Osteoblast (primary cell): ENCODE measurements at regions not wholly inside any gene's neighbourhood (a gene's known extent, or its start where the extent isn't known, plus 50 kb on each side); places are given as distances from the start of the nearest gene placed in this dataset.

Source experiments
- DNase-seq: peaks from one replicate; pipeline ENCODE4 v3.0.0; 2011; ENCODE audit warnings: low spot score, mixed read lengths; ENCODE audit not compliant: insufficient read length; ENCODE audit errors: missing footprints
- H2AFZ ChIP-seq: 2 replicates; pipeline ENCODE4 v1.6.0; 2011; ENCODE audit warnings: mild to moderate bottlenecking, low read length
- H3K27ac ChIP-seq: 2 replicates; pipeline ENCODE4 v1.5.1; 2011; ENCODE audit warnings: mild to moderate bottlenecking, low read depth, low read length, moderate library complexity
- H3K27me3 ChIP-seq: 2 replicates; pipeline ENCODE4 v1.6.0; 2012; ENCODE audit warnings: mild to moderate bottlenecking, control low read depth, inconsistent platforms, low read length, moderate library complexity; ENCODE audit not compliant: insufficient read depth
- H3K36me3 ChIP-seq: 2 replicates; pipeline ENCODE4 v1.5.1; 2011; ENCODE audit warnings: mild to moderate bottlenecking, low read length, control low read depth, moderate library complexity; ENCODE audit not compliant: insufficient read depth
- H3K4me1 ChIP-seq: 2 replicates; pipeline ENCODE4 v1.5.1; 2011; ENCODE audit warnings: mild to moderate bottlenecking, low read length, control low read depth, moderate library complexity; ENCODE audit not compliant: insufficient read depth
- H3K4me2 ChIP-seq: 2 replicates; pipeline ENCODE4 v1.6.0; 2011; ENCODE audit warnings: mild to moderate bottlenecking, low read length; ENCODE audit not compliant: insufficient read depth
- H3K4me3 ChIP-seq: fragments of 200-600 bp; sonication (generic); 3 replicates; pipeline ENCODE4 v1.5.1; 2012; ENCODE audit warnings: mild to moderate bottlenecking, low read length, inconsistent platforms; ENCODE audit not compliant: insufficient read depth
- H3K79me2 ChIP-seq: 2 replicates; pipeline ENCODE4 v1.6.0; 2012; ENCODE audit warnings: mild to moderate bottlenecking, low read length, control low read depth, inconsistent platforms; ENCODE audit not compliant: insufficient read depth
- H3K9me3 ChIP-seq: 2 replicates; pipeline ENCODE4 v1.5.1; 2011; ENCODE audit warnings: low read depth, low read length, control low read depth
- H4K20me1 ChIP-seq: 2 replicates; pipeline ENCODE4 v1.6.0; 2012; ENCODE audit warnings: mild to moderate bottlenecking, low read length, control low read depth; ENCODE audit not compliant: insufficient read depth
- CTCF ChIP-seq: IDR thresholded peaks from 2 replicates; pipeline ENCODE4 v1.5.1; 2011; ENCODE audit warnings: mild to moderate bottlenecking, low read depth, low read length, moderate library complexity; ENCODE audit errors: extremely low read depth

GRCh38 chr1:14420686-14421085 is 177.8 kb upstream of the KAZN start:
- Histone ChIP-seq H3K9me3 (no peaks in the 10 kb centered on the region), H3K4me2 (no peak overlapping the region), H4K20me1 (no peaks in the 10 kb centered on the region), H3K36me3 (no peaks in the 10 kb centered on the region), H2AFZ (no peak overlapping the region), H3K27me3 (no peaks in the 10 kb centered on the region), H3K4me3 (no peak overlapping the region), H3K27ac (no peak overlapping the region), H3K4me1 (no peaks in the 10 kb centered on the region), H3K79me2 (no peaks in the 10 kb centered on the region)
- no peak for TF ChIP-seq CTCF
- no peak for DNase-seq

- Histone ChIP-seq H3K36me3 (no peaks in the 10 kb centered on the region), H3K27me3 (no peaks in the 10 kb centered on the region), H3K4me3 (no peak overlapping the region), H2AFZ (no peak overlapping the region), H3K79me2 (no peaks in the 10 kb centered on the region), H4K20me1 (no peaks in the 10 kb centered on the region), H3K27ac (no peak overlapping the region), H3K4me1 (no peaks in the 10 kb centered on the region), H3K9me3 (no peaks in the 10 kb centered on the region), H3K4me2 (no peak overlapping the region)
- DNase-seq, result no peak
- TF ChIP-seq CTCF, result no peak
Measured at GRCh38 chr1:14421295-14421976, 177.0 kb upstream of the KAZN start.

- TF ChIP-seq CTCF, result no peak
- Histone ChIP-seq H3K79me2 (no peaks in the 10 kb centered on the region), H3K4me2 (no peak overlapping the region), H3K4me1 (no peaks in the 10 kb centered on the region), H3K36me3 (no peaks in the 10 kb centered on the region), H2AFZ (no peak overlapping the region), H3K27me3 (no peaks in the 10 kb centered on the region), H3K27ac (no peak overlapping the region), H4K20me1 (no peaks in the 10 kb centered on the region), H3K9me3 (no peaks in the 10 kb centered on the region), H3K4me3 (no peak overlapping the region)
- no peak for DNase-seq
Measured at GRCh38 chr1:14421977-14422609, 176.4 kb upstream of the KAZN start.

- H3K79me2 ChIP-seq, result no peaks in the 10 kb centered on the region
- H3K4me3 ChIP-seq, result no peak overlapping the region
- DNase-seq, result no peak
- H2AFZ ChIP-seq, result no peak overlapping the region
- no peak for TF ChIP-seq CTCF
- H3K36me3 ChIP-seq, result no peaks in the 10 kb centered on the region
- H3K27me3 ChIP-seq, result no peaks in the 10 kb centered on the region
- H3K27ac ChIP-seq, result no peak overlapping the region
- no peak overlapping the region for H3K4me2 ChIP-seq
- H3K9me3 ChIP-seq, result no peaks in the 10 kb centered on the region
- H4K20me1 ChIP-seq, result no peaks in the 10 kb centered on the region
- H3K4me1 ChIP-seq, result no peaks in the 10 kb centered on the region
Measured at GRCh38 chr1:14424325-14425002, 174.0 kb upstream of the KAZN start.
